Activated CD4-positive, alpha-beta T cell treated with anti-CD3 and anti-CD28 coated beads, Interleukin-2, amount 10 ng/mL, durations not matched to agents 24 days and 14 days (primary cell): ENCODE measurements at regions not wholly inside any gene's neighbourhood (a gene's known extent, or its start where the extent isn't known, plus 50 kb on each side); places are given as distances from the start of the nearest gene placed in this dataset.
"Not testable (repeated sequence)": the region's sequence is repeated elsewhere in the genome, so short reads cannot be mapped to it uniquely, and the experiment has no call there.

Experiments
- DNase-seq: peaks from one replicate; pipeline ENCODE4 v3.0.0; 2022
- H3K27ac Mint-ChIP-seq: one replicate; pipeline ENCODE4 v1.8.0; 2022; ENCODE audit warnings: mild to moderate bottlenecking, mixed read lengths
- H3K27me3 Mint-ChIP-seq: one replicate; pipeline ENCODE4 v1.8.0; 2022; ENCODE audit warnings: mixed read lengths
- H3K36me3 Mint-ChIP-seq: one replicate; pipeline ENCODE4 v1.8.0; 2022; ENCODE audit warnings: low read depth, mild to moderate bottlenecking, mixed read lengths
- H3K4me1 Mint-ChIP-seq: one replicate; pipeline ENCODE4 v1.8.0; 2021; ENCODE audit warnings: mixed read lengths
- H3K4me3 Mint-ChIP-seq: one replicate; pipeline ENCODE4 v1.8.0; 2022; ENCODE audit warnings: mild to moderate bottlenecking, moderate library complexity, mixed read lengths
- H3K9me3 Mint-ChIP-seq: one replicate; pipeline ENCODE4 v1.8.0; 2021; ENCODE audit warnings: mixed read lengths
- intact Hi-C: fragments of 100-400 bp; cut with micrococcal nuclease; formaldehyde crosslinking; loops from one replicate; pipeline ENCODE4 v1.15.1; 2023

DNA sequence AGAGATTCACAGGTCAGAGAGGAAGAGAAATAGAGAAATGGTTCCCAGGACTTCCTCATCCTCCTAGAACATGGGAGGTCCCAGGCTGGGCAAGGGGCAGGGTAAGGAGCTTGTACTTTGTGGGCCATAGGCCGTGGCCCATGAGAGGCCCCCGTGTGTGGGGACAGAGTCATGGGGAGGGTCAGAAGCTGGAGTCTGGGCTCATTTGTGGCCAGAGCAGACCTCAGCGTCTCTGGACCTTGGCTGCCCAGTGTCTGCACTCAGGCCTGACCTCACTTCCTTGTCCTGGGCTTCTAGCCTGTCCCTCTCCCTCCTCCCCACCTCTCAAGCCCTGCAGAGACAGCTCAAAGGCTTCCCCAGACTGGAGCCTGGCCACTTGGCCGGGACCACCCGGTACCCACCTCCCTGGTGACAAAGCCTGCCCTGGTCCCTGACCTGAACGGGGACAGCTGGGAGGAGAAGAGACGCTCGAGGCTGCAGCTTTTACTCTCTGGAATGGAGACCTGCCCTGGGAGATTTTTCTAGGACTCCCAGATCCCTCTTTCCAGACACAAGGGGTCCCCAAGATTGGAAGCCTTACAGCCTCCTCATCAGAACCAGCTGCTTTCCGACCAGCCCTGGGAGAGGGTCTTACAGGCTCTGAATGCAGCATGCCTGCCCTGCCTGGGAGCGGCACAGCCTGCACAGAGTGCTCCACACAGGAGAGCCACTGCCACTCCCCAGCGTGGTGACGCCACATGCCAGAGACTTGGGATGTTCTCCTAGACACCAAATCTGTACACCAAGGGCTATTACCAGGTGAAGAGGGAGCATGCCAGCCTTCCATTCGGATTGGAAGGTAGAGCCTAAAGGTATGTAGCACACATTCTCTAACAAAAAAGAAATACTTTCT lies 569.0 kb upstream of the B3GAT1 start:
- H3K36me3 Mint-ChIP-seq = no peaks in the 10 kb centered on the region
- H3K27me3 Mint-ChIP-seq = no peaks in the 10 kb centered on the region
- no peaks in the 10 kb centered on the region for H3K9me3 Mint-ChIP-seq
- no peak overlapping the region for H3K4me3 Mint-ChIP-seq
- DNase-seq = no peak
- intact Hi-C loops = no loop called here
- H3K27ac Mint-ChIP-seq = no peak overlapping the region
- H3K4me1 Mint-ChIP-seq = peaks cover 2% of the 10 kb centered on the region

DNA sequence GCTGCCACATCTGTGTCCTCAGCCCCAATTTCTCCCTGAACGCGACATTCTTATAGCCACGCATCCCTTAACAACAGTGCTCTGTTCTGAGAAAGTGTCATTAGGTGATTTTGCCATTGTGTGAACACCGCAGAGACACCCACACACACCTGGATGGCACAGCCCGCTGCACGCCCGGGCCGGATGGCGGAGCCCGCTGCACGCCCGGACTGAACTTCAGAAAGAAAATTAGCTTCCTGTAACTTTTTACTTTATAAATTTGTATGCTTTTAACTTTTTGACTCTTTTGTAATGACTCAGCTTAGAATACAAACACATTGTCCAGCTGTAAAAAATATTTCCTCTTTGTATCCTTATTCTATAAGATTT lies 567.0 kb upstream of the B3GAT1 start:
- intact Hi-C loops, H3K36me3 Mint-ChIP-seq, H3K27ac Mint-ChIP-seq, H3K4me1 Mint-ChIP-seq, H3K4me3 Mint-ChIP-seq, DNase-seq, H3K9me3 Mint-ChIP-seq, H3K27me3 Mint-ChIP-seq: not testable (repeated sequence)

DNA sequence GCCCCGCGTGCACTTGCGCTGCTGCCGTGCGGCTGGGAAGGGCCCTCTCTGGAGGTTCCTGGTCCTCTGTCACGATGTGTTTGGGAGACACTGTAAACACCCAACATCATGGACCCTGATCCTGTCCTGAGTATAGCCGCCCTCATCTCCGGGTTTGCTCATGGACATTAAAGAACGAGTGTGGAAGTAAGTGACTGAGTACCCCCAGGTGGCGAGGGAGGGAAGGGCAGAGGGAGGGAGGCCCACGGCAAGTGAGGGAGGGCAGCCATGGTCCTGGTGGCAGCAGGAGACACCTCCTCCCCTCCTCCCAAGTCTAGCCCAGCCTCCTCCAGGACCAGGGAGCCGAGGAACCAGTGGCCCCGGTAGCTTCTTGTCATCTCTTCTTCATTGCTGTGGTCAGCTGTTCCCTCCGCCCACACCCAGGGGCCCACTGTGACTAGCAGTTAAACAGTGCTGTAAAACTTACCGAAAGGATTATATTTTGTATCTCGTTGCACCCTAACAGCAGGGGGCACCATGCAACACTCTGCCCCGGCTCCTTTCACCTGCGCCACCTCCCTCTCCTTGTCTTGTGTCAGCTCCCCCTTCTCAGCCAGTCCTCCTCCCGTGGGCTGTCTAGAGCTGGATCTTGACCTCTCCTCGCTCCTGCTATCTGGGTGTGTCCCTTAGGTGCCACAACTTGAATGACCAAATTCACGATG lies 566.5 kb upstream of the B3GAT1 start:
- Mint-ChIP-seq H3K27me3 (no peaks in the 10 kb centered on the region), H3K4me3 (no peak overlapping the region), H3K27ac (no peak overlapping the region), H3K36me3 (no peaks in the 10 kb centered on the region), H3K9me3 (no peaks in the 10 kb centered on the region), H3K4me1 (no peaks in the 10 kb centered on the region)
- intact Hi-C loops = no loop called here
- DNase-seq = no peak

DNA sequence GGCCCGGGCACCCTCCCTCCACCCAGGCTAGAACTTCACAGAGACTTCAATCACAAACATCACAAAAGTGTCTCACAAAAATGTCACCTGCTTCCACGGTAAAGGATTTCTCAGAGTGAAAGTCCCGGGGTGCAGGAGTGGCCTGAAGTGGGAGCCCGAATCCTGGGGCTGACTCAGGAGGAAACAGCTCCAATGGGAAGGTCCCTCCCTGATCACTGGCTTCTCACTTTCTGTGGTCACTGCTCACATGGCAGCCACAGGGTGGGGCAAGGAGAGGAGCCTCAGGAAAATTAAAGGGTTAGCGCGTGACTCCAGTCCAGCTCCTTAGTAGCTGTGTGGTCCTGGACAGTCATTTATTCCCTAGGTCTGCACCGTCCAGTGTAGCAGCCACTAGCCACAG lies 564.5 kb upstream of the B3GAT1 start:
- Mint-ChIP-seq H3K27ac (no peak overlapping the region), H3K4me1 (no peaks in the 10 kb centered on the region), H3K27me3 (no peaks in the 10 kb centered on the region), H3K4me3 (no peak overlapping the region), H3K9me3 (no peaks in the 10 kb centered on the region), H3K36me3 (no peaks in the 10 kb centered on the region)
- no peak for DNase-seq
- intact Hi-C loops = no loop called here

DNA sequence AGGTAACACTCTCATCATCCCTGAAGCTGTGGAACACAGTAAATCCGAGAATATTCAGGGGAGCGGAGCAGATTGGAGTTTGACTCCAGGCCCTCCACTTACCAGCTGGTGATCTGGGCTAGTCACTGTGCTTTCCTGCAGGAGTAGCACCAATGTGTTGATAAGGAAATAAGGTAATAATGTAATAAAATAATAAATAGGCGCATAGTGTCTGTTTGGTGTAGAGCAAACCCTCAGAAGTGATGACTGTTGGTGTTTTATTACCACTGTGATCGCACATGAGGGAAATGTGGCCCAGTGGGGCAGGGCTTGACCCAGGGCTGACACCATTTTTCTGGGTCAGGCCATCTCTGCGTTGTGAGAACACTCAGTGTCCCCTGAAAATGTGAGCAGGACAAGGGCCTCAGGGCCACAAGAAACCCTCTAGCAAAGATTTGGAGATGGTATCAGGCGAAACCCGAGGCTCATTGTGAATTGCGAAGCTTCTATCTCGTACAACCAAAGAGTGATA lies 563.9 kb upstream of the B3GAT1 start:
- Mint-ChIP-seq H3K9me3 (no peaks in the 10 kb centered on the region), H3K27me3 (no peaks in the 10 kb centered on the region), H3K27ac (no peak overlapping the region), H3K36me3 (no peaks in the 10 kb centered on the region), H3K4me3 (no peak overlapping the region), H3K4me1 (no peaks in the 10 kb centered on the region)
- no peak for DNase-seq
- intact Hi-C loops = no loop called here

DNA sequence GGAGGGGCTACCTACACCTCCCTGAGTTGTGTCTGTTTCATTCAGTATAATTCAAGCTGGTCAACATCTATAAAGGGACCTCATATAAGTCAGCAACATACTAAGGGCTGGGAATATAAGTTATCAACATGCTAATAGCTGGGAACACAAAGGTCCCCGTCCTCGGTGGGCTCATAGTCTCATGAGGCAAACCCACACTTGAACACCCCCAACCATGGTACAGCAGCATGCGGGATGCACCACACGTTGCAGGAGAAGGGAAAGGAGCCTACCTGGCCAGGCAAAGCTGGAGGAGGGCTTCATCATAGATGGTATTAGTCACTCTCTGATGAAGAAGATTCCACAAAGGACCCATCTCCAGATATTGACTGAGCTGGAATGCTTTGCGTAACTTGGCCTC lies 561.8 kb upstream of the B3GAT1 start:
- no peaks in the 10 kb centered on the region for H3K9me3 Mint-ChIP-seq
- no peaks in the 10 kb centered on the region for H3K36me3 Mint-ChIP-seq
- no peak overlapping the region for H3K4me3 Mint-ChIP-seq
- intact Hi-C loops = no loop called here
- no peaks in the 10 kb centered on the region for H3K4me1 Mint-ChIP-seq
- no peak for DNase-seq
- peaks cover 4% of the 10 kb centered on the region for H3K27me3 Mint-ChIP-seq
- H3K27ac Mint-ChIP-seq = no peak overlapping the region

DNA sequence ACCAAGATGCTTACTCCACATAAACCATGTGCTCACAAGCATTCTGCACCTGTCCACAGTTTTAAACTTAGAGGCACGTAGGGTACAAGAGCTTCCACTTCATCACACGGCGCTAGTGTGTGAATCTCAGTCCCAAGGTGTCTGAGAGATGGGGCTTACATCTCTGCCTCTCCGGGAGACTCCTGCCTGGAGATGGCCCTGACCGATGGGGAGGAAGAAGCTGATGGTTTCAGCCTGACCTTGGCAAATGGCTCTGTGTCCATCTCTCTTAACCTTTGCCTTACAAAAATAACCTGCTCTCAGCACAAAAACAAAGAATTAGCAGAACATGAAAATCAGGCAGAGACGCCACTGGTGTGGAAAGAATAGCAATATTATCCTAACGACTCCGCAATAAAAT lies 559.3 kb upstream of the B3GAT1 start:
- Mint-ChIP-seq H3K27ac (no peak overlapping the region), H3K9me3 (no peaks in the 10 kb centered on the region), H3K36me3 (no peaks in the 10 kb centered on the region), H3K4me1 (no peaks in the 10 kb centered on the region), H3K4me3 (no peak overlapping the region), H3K27me3 (peaks cover 10% of the 10 kb centered on the region)
- intact Hi-C loops = no loop called here
- no peak for DNase-seq

DNA sequence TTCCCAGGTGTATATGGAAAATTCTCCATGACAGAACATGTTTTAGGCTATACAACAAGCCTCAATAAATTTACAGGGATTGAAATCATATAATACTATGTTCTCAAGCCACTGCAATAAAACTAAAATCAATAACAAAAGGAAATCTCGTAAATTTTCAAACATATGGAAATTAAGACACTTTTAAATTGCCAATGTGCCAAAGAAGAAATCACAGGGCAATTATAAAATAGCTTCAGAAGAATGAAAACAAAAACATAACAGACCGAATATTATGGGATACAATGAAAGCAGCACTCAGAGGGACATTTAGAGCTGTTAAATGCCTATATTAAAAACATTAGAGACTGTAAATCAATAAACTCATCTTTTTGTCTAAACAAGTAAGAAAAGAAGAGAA lies 555.7 kb upstream of the B3GAT1 start:
- Mint-ChIP-seq H3K27me3 (peaks cover 10% of the 10 kb centered on the region), H3K4me3 (no peak overlapping the region), H3K4me1 (no peaks in the 10 kb centered on the region), H3K36me3 (no peaks in the 10 kb centered on the region), H3K9me3 (no peaks in the 10 kb centered on the region), H3K27ac (no peak overlapping the region)
- DNase-seq = no peak
- intact Hi-C loops = no loop called here

DNA sequence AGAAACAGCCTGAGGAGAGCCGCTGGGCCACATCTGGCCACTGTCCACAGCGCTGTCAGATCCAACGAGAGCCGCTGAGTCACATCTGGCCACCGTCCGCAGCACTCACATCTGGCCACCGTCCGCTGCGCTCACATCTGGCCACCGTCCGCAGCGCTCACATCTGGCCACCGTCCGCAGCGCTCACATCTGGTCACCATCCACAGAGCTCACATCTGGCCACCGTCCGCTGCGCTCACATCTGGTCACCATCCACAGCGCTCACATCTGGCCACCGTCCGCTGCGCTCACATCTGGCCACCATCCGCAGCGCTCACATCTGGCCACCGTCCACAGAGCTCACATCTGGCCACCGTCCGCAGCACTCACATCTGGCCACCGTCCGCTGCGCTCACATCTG lies 549.3 kb upstream of the B3GAT1 start:
- H3K4me1 Mint-ChIP-seq, H3K36me3 Mint-ChIP-seq, intact Hi-C loops, H3K9me3 Mint-ChIP-seq, H3K27ac Mint-ChIP-seq, DNase-seq, H3K27me3 Mint-ChIP-seq, H3K4me3 Mint-ChIP-seq: not testable (repeated sequence)

DNA sequence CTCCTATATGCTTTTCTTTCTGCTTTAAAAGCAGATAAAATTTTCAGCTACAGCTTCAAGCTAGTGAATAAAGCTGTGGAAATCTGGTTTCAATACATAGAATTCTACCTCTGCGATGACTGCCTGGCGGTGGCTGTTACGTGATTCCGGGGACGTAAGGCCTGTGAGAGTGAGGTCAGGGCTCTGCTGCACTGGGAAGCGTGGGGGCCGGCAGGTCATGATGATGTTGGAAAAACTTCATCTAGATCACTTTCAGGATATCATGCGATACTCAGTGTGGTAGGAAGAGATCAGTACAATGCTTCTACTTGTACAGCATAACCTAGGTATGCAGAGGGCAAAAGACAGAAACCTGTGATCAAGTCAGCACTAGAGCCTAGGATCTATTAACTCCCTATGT lies 546.8 kb upstream of the B3GAT1 start:
- Mint-ChIP-seq H3K9me3 (no peaks in the 10 kb centered on the region), H3K27ac (no peak overlapping the region), H3K36me3 (no peaks in the 10 kb centered on the region), H3K27me3 (no peaks in the 10 kb centered on the region), H3K4me1 (no peaks in the 10 kb centered on the region), H3K4me3 (no peak overlapping the region)
- intact Hi-C loops = no loop called here
- DNase-seq = no peak

DNA sequence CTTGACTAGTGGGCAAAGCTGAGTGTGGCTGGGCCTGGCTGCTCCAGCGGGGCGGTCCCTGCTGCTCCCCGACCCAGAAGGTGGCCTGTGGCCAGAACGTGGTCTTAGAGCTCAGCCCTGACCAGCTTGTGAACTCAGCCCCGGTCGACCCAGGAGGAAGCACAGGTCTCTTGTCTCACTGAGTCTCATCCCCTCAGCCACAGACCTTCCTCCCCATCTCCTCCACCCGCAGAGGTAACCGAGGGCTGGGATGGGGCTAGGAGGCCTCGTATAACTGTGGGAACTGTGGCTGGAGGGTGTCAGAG lies 546.2 kb upstream of the B3GAT1 start:
- H3K9me3 Mint-ChIP-seq = no peaks in the 10 kb centered on the region
- no peak overlapping the region for H3K4me3 Mint-ChIP-seq
- no peak for DNase-seq
- intact Hi-C loops = no loop called here
- no peaks in the 10 kb centered on the region for H3K27me3 Mint-ChIP-seq
- H3K36me3 Mint-ChIP-seq = no peaks in the 10 kb centered on the region
- no peak overlapping the region for H3K27ac Mint-ChIP-seq
- H3K4me1 Mint-ChIP-seq = no peaks in the 10 kb centered on the region

DNA sequence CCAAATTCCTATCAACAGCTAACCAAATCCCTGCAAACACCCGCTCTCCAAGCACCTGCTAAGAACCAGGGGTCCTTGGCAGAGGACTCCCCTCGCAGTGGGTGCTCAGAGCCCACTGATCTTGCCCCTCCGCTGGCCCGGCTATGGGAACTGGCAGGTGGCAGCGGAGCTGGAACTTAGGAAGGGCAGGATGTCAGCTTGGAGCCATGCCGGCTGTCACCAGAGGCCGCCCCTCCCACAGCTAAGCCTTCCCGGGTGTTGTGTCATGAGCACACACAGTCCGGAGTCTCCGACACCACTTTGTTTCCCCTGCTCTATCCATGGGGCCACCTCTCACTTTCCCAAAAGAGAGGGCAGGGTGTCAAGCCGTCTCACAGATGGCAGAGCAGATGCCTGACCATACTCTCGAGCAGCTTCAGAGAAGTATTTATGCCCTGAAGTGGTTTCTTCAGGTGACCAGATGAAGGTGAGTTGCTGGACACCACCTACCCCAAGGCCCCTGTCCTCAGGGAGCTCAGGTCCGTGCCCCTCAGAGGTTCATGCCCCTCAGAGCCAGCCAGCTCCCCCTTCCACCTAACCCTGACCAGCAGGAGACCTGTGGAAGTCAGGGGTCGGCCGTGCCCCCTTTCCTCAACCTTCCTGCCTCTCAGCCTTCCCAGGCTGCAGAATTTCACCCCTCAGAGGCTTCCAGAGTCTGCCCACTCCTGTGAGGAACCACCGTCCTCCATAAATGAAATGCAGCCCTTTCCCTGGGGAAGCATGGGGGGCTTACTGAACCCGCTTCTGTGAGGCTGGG lies 545.7 kb upstream of the B3GAT1 start:
- no peak overlapping the region for H3K27ac Mint-ChIP-seq
- no peaks in the 10 kb centered on the region for H3K4me1 Mint-ChIP-seq
- no peaks in the 10 kb centered on the region for H3K36me3 Mint-ChIP-seq
- no peak overlapping the region for H3K4me3 Mint-ChIP-seq
- H3K9me3 Mint-ChIP-seq = no peaks in the 10 kb centered on the region
- intact Hi-C loops = no loop called here
- H3K27me3 Mint-ChIP-seq = no peaks in the 10 kb centered on the region
- no peak for DNase-seq

DNA sequence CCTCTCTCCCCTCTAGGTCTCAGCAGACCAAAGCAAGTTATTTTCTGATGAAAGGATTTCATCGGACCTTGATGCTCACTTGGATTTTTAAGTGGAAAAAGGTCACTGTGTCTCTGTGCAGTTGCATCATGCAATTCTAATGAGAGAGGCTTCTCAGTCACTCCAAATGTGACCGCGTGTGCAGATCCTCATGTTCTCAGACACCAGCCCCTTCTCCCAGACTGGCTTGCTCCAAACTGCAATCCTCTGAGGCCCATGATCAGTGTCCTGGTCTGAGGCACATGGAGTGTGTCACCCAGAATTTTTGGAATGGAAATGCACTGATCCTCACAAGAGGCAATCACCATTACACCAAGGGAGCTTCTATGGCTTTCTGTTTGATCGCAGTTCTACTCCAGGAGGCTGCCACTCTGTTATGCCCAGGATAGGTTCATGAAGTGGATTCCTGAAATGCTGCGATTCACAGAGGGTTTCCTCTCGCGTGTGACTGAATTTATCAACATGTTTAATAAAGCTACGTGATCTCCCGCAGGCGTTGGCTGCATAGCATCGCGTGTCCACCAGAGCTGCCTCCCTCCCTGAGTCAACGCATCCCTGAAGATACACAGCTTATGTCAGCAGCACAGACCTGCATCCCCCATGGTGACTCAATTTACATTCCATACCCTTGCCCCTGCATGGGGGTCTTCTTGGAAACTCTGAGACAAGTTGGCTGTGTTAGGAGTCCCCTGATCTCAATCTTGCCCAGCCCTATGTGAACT lies 544.6 kb upstream of the B3GAT1 start:
- Mint-ChIP-seq H3K27ac (no peak overlapping the region), H3K9me3 (no peaks in the 10 kb centered on the region), H3K4me3 (no peak overlapping the region), H3K27me3 (no peaks in the 10 kb centered on the region), H3K36me3 (no peaks in the 10 kb centered on the region), H3K4me1 (no peaks in the 10 kb centered on the region)
- no peak for DNase-seq
- intact Hi-C loops = no loop called here

DNA sequence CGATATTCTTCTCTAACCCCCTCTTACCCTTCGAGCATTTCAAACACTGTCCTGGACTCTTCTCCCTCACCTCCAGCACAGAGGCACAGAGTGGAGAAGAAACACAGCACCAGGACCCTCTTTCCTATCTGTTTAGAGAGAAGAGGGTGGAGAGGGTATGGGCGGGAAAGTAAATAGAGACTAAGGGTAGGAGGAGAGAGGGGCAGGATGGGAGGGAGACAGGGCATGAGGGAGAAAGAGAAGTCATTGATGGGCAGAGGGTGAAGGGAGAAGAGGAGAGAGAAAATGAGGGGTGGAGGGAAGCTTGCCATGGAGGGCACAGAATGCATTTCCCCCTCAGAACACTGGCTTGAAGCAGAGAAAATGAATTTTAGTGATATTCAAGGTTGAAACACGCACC lies 543.9 kb upstream of the B3GAT1 start:
- H3K36me3 Mint-ChIP-seq, H3K27me3 Mint-ChIP-seq, H3K27ac Mint-ChIP-seq, DNase-seq, H3K9me3 Mint-ChIP-seq, H3K4me3 Mint-ChIP-seq, intact Hi-C loops, H3K4me1 Mint-ChIP-seq: not testable (repeated sequence)
